Testis (tissue), 2 donors: ENCODE measurements at regions not wholly inside any gene's neighbourhood (a gene's known extent, or its start where the extent isn't known, plus 50 kb on each side); places are given as distances from the start of the nearest gene placed in this dataset.

Experiments
- POLR2A ChIP-seq: fragments of 450-650 bp; IDR thresholded peaks from one replicate; pipeline ENCODE4 v1.6.1; 2017; ENCODE audit warnings: antibody characterized with exemption, mild to moderate bottlenecking, moderate library complexity
- TF ChIP-seq, protein P1 (sequence below), 3 experiments: fragments of 450-650 bp in 2 of 3; fragments of 200-600 bp in 1 of 3; sonication (generic) in 1 of 3; IDR thresholded peaks; one replicate each; pipeline ENCODE4 v1.5.1; 2016 to 2019; ENCODE audit warnings: antibody characterized with exemption in 3 of 3, mild to moderate bottlenecking in 2 of 3, moderate library complexity in 1 of 3

DNA sequence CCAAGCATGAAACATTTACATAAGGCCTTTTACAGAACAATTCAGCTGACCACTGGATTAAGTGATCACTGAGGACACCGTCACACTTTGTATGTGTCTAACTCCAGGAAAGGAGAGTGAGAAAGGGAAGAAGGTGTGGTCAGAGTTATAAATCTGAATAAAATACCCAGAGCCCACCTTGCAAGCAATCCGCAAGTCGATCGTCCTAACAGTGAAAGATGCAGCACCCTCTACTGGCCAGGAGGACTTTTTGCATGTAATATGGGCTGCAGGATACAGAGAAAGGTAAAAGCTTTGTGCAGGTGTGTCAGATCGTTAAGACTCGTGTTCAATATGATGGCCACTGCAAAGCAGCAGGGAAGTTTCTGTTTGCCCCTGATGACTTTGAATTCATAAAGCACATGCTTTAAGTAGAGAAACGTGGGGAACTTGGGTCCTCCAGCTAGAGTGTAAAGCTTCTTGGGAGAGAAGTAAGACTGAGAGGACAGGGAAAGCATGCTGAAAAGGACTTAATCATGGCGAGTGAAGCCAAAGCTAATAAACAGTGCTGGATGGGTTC lies 68.5 kb upstream of the BMPER start:
- TF ChIP-seq, protein P1, sequence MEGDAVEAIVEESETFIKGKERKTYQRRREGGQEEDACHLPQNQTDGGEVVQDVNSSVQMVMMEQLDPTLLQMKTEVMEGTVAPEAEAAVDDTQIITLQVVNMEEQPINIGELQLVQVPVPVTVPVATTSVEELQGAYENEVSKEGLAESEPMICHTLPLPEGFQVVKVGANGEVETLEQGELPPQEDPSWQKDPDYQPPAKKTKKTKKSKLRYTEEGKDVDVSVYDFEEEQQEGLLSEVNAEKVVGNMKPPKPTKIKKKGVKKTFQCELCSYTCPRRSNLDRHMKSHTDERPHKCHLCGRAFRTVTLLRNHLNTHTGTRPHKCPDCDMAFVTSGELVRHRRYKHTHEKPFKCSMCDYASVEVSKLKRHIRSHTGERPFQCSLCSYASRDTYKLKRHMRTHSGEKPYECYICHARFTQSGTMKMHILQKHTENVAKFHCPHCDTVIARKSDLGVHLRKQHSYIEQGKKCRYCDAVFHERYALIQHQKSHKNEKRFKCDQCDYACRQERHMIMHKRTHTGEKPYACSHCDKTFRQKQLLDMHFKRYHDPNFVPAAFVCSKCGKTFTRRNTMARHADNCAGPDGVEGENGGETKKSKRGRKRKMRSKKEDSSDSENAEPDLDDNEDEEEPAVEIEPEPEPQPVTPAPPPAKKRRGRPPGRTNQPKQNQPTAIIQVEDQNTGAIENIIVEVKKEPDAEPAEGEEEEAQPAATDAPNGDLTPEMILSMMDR (IDR thresholded peaks at IDR 0.05) = peak in 1 of 3 experiments; percentile 24
- TF ChIP-seq POLR2A = no peak
